Activated T-cell treated with anti-CD3 and anti-CD28 coated beads, Interleukin-2, amount 50 U/mL, for 4 hours (primary cell): ENCODE measurements at regions not wholly inside any gene's neighbourhood (a gene's known extent, or its start where the extent isn't known, plus 50 kb on each side); places are given as distances from the start of the nearest gene placed in this dataset.

Source experiments
- ATAC-seq, 2 donors: fragments of 200-7000 bp; cut with Tn5 transposase; one replicate each; pipeline ENCODE4 v1.10.0; 2021
- DNase-seq: peaks from one replicate; pipeline ENCODE4 v3.0.0-alpha.2; 2020
- H3K27me3 Mint-ChIP-seq: one replicate; pipeline ENCODE4 v1.8.0; 2021; ENCODE audit warnings: low read depth, mixed read lengths
- H3K36me3 Mint-ChIP-seq: one replicate; pipeline ENCODE4 v1.8.0; 2022; ENCODE audit warnings: mixed read lengths; ENCODE audit not compliant: insufficient read depth
- H3K4me1 Mint-ChIP-seq: one replicate; pipeline ENCODE4 v1.8.0; 2021; ENCODE audit warnings: low read depth, mixed read lengths
- H3K4me3 Mint-ChIP-seq: one replicate; pipeline ENCODE4 v1.8.0; 2021; ENCODE audit warnings: mild to moderate bottlenecking, moderate library complexity, mixed read lengths
- H3K9me3 Mint-ChIP-seq: one replicate; pipeline ENCODE4 v1.8.0; 2021; ENCODE audit warnings: mixed read lengths

DNA sequence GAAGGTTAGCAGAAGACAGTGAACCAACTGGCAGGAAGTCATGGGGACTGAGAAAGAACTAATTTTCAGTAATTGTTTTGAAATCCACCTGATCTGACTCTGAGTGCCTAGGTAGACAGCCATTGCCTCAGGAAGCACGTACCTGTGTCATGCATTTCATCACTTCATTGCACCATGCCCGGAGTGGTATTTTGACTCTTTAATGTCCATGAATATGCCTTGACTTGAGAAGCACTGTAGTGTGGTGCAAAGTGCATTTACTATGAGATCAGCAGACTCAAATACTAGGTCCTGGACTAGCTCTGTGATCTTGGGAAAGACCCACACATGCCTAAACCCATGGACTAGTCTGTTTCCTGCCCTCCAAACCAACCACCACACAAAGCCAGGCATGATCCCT lies 370.9 kb upstream of the MARCKS start:
- Mint-ChIP-seq H3K27me3 (no peaks in the 10 kb centered on the region), H3K9me3 (no peaks in the 10 kb centered on the region), H3K4me3 (no peak overlapping the region), H3K36me3 (no peaks in the 10 kb centered on the region), H3K4me1 (no peaks in the 10 kb centered on the region)
- ATAC-seq = no peak
- DNase-seq = no peak

DNA sequence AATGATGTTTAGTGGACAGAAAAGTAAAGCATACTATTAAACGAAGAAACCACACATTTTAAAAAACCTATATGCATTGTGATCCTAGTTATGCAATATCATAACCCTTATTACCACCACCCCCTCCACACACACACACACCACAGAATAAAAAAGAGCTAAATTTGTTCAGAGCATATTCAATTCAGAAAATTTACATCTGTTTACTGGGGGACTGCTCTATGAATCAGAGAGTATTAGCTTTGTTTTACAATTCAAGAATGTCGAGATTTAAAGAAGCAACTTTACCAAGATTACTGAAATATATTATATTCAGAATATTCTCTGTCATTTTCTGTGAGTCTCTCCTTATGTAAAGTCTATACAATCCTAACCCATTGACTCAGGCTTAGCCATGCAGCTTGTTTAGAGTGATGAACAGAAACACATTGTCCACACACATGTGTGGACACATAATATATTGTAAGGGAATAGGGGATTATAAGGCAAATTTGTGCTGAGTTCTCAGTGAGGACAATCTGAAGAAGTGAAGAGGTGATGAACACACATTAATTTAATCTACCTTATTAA lies 369.6 kb upstream of the MARCKS start:
- DNase-seq (no peak), ATAC-seq (no peak)
- Mint-ChIP-seq H3K27me3 (no peaks in the 10 kb centered on the region), H3K4me1 (no peaks in the 10 kb centered on the region), H3K9me3 (no peaks in the 10 kb centered on the region), H3K36me3 (no peaks in the 10 kb centered on the region), H3K4me3 (no peak overlapping the region)

- ATAC-seq (no peak), DNase-seq (no peak)
- Mint-ChIP-seq H3K27me3 (no peaks in the 10 kb centered on the region), H3K36me3 (no peaks in the 10 kb centered on the region), H3K4me1 (no peaks in the 10 kb centered on the region), H3K4me3 (no peak overlapping the region), H3K9me3 (no peaks in the 10 kb centered on the region)
Observed at GRCh38 chr6:113488061-113488460, 369.1 kb upstream of the MARCKS start.

DNA sequence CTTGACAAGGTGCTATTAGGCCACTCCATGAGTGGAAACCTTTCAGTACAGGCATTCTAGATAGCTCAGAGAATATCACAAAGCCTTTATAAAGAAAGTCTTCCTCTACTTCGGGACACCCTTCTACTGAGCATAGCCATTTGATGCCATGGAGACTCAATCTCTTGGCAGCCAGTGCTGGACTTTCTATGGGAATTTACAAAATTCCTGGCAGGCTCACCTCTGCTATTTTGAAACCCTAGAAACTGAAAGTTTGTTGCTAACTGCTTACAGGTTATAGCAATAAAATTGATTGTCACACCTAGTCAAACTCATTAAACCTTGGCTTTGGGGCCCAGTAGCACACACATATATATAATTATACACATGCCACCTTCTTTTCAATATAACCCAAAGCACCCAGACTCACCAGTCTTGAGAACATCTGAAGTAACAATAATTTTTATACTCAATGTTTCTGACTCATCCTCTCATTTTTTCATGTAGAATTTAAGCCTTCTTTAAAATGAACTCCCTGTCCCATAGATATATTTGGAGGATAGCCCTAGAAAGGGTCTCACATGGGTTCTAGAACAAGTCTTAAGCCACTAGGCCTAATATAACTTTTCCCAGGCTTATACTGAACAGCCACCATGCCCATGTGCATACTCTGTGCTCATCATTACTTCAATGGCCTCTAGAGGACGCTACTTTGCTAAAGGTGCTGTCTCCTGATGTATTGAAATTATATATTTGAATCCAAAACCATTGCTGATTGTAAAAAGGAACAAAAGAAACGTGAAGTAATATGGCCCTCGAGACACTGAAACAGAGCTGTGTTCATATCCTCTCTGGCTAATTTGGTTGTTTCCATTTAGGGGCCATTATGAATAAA lies 368.1 kb upstream of the MARCKS start:
- DNase-seq (no peak), ATAC-seq (no peak)
- Mint-ChIP-seq H3K36me3 (no peaks in the 10 kb centered on the region), H3K4me3 (no peak overlapping the region), H3K4me1 (no peaks in the 10 kb centered on the region), H3K9me3 (no peaks in the 10 kb centered on the region), H3K27me3 (no peaks in the 10 kb centered on the region)

GRCh38 chr6:113489952-113490746 lies 367.0 kb upstream of the MARCKS start:
- H3K36me3 Mint-ChIP-seq = no peaks in the 10 kb centered on the region

DNA sequence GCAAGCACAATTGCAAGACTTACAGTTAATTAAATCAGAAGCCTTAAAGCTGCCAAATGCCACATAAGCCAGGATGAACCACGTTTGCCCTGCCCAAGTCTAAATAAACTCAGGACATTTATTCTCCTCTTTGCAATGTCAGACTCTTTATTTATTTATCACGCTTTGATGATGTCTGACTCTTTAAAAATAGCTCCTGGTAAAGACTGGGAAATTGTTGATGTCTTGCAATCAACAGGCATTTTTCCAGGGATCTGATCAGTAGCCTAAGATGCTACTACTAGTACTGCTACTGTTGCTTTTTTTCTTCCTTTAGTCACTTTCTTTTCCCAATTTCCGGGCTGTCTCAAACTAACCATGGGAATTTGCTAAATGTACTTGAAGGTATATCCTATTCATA lies 365.8 kb upstream of the MARCKS start:
- no peaks in the 10 kb centered on the region for H3K27me3 Mint-ChIP-seq
- DNase-seq = no peak
- no peaks in the 10 kb centered on the region for H3K4me1 Mint-ChIP-seq
- H3K4me3 Mint-ChIP-seq = no peak overlapping the region
- no peaks in the 10 kb centered on the region for H3K36me3 Mint-ChIP-seq
- no peak for ATAC-seq
- no peaks in the 10 kb centered on the region for H3K9me3 Mint-ChIP-seq

More at GRCh38 chr6:113489952-113490746, 367.0 kb upstream of the MARCKS start:
- no peaks in the 10 kb centered on the region for H3K27me3 Mint-ChIP-seq
- no peak overlapping the region for H3K4me3 Mint-ChIP-seq
- DNase-seq (no peak), ATAC-seq (no peak)
- no peaks in the 10 kb centered on the region for H3K4me1 Mint-ChIP-seq
- no peaks in the 10 kb centered on the region for H3K9me3 Mint-ChIP-seq

DNA sequence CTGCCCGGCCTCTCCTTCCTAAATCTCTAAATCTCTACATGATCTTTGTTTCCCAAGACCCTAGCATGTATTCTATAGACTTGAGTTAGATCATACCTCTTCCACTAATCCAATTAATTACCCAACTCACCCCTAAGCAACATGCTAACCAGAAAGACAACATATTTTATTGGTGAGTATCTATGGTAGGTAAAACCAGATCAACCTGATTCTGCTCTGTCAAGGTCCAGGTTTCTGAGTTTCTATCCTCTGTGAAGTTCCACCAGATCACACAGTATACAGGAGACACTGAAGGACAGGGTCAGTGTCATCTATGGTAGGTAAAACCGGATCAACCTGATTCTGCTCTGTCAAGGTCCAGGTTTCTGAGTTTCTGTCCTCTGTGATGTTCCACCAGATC lies 363.2 kb upstream of the MARCKS start:
- Mint-ChIP-seq H3K4me3 (no peak overlapping the region), H3K9me3 (no peaks in the 10 kb centered on the region), H3K4me1 (no peaks in the 10 kb centered on the region), H3K36me3 (no peaks in the 10 kb centered on the region), H3K27me3 (no peaks in the 10 kb centered on the region)
- DNase-seq (no peak), ATAC-seq (no peak)

GRCh38 chr6:113495521-113495920 lies 361.6 kb upstream of the MARCKS start:
- no peaks in the 10 kb centered on the region for H3K9me3 Mint-ChIP-seq
- no peaks in the 10 kb centered on the region for H3K36me3 Mint-ChIP-seq
- no peak overlapping the region for H3K4me3 Mint-ChIP-seq
- DNase-seq = no peak
- no peak for ATAC-seq
- no peaks in the 10 kb centered on the region for H3K27me3 Mint-ChIP-seq
- no peaks in the 10 kb centered on the region for H3K4me1 Mint-ChIP-seq

- DNase-seq (no peak), ATAC-seq (no peak)
- H3K4me1 Mint-ChIP-seq = no peaks in the 10 kb centered on the region
- no peaks in the 10 kb centered on the region for H3K27me3 Mint-ChIP-seq
- no peaks in the 10 kb centered on the region for H3K36me3 Mint-ChIP-seq
- no peak overlapping the region for H3K4me3 Mint-ChIP-seq
- H3K9me3 Mint-ChIP-seq = no peaks in the 10 kb centered on the region
Observed at GRCh38 chr6:113496166-113496565, 361.0 kb upstream of the MARCKS start.

GRCh38 chr6:113500221-113500620 lies 356.9 kb upstream of the MARCKS start:
- H3K27me3 Mint-ChIP-seq = no peaks in the 10 kb centered on the region

DNA sequence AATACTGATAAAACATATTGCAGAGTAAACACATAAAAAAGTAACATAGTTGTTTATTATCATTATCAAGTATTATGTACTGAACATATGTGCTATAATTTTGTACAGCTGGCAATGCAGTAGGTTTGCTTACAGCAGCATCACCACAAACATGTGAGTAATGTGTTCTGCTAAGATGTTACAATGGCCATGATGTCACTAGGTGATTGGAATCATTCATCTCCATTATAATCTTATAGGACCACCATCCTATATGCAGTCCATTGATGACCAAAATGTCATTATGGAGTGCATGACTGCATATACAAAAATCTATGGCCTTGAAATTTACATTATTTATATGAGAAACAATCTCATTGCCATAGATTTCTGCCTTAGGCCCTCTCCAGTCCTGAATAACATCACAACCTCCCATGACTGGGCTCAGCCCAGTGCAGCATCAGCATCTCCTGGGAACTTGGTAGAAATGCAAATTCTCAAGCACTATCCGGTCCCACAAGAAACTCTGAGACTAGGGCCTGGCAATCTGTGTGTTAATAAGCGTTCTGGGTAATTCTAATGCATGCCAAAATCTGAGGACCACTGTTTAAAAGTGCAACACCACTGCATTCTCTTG lies 352.0 kb upstream of the MARCKS start:
- H3K4me3 Mint-ChIP-seq = no peak overlapping the region
- no peaks in the 10 kb centered on the region for H3K36me3 Mint-ChIP-seq
- H3K27me3 Mint-ChIP-seq = no peaks in the 10 kb centered on the region
- no peak for ATAC-seq
- DNase-seq = no peak
- no peaks in the 10 kb centered on the region for H3K9me3 Mint-ChIP-seq
- H3K4me1 Mint-ChIP-seq = no peaks in the 10 kb centered on the region

More at GRCh38 chr6:113500221-113500620, 356.9 kb upstream of the MARCKS start:
- no peaks in the 10 kb centered on the region for H3K36me3 Mint-ChIP-seq
- DNase-seq (no peak), ATAC-seq (no peak)
- no peaks in the 10 kb centered on the region for H3K9me3 Mint-ChIP-seq
- H3K4me3 Mint-ChIP-seq = no peak overlapping the region
- H3K4me1 Mint-ChIP-seq = no peaks in the 10 kb centered on the region

DNA sequence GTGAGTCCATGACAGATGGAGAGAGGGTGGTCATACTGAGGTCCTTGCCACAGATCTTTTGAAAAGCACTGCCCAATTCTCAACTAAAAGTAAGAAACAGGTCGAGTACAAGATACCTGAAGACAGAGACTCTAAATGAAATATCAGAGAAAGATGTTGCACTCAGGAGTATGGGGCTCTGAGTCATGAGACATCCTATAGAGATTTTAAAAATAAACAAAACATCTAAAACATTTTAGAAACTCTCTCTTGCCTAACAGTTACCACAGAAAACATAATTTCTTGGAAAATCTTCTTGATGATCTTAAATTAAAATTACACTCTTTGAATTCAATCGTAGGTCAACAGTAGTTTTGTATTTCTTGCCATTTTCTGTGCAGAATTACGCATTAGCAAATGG lies 348.9 kb upstream of the MARCKS start:
- no peak overlapping the region for H3K4me3 Mint-ChIP-seq
- no peaks in the 10 kb centered on the region for H3K4me1 Mint-ChIP-seq
- H3K27me3 Mint-ChIP-seq = no peaks in the 10 kb centered on the region
- DNase-seq (no peak), ATAC-seq (no peak)
- no peaks in the 10 kb centered on the region for H3K9me3 Mint-ChIP-seq
- no peaks in the 10 kb centered on the region for H3K36me3 Mint-ChIP-seq

DNA sequence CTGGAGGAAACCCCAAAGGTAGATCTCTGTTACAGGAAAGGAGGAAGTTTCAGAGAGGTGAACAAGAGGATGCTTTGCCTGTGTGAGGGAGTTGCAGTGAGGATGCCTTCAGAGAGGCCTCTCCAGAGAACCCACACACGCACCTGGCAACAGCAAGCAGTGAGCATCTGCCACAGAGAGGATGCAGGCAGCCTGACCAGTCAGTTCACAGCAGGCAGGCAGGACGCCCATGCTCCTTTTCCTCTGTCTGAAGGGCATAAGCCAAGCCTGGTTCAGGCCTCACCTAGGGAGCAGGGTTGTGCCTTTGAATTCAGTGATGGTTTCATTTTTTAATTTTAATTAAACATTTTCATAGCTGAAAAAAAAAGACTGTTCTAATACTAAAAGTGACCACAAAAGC lies 346.0 kb upstream of the MARCKS start:
- Mint-ChIP-seq H3K4me3 (no peak overlapping the region), H3K36me3 (no peaks in the 10 kb centered on the region), H3K9me3 (no peaks in the 10 kb centered on the region), H3K4me1 (no peaks in the 10 kb centered on the region), H3K27me3 (no peaks in the 10 kb centered on the region)
- ATAC-seq (no peak), DNase-seq (no peak)

DNA sequence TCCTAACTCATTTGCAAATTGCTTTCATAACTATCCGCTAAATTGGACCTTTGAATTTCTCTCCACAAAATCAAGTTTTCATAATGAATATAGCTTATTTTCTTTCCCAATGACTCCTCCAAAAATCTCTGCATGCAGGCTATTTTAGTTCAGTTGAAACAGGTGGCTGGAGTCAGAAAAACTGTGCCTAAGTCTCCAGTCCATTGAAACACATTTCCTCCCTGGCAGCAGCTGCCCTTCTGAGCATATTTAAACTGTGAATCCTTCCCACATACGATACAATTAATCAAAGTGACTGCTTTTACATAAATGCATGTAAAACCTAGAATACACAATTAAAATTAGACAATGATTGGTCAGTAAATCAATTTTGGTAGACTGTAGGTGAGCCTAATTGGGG lies 344.6 kb upstream of the MARCKS start:
- Mint-ChIP-seq H3K36me3 (no peaks in the 10 kb centered on the region), H3K27me3 (no peaks in the 10 kb centered on the region), H3K9me3 (no peaks in the 10 kb centered on the region), H3K4me1 (no peaks in the 10 kb centered on the region), H3K4me3 (no peak overlapping the region)
- ATAC-seq (no peak), DNase-seq (no peak)
